Breast epithelium (tissue), 3 donors: ENCODE measurements at regions not wholly inside any gene's neighbourhood (a gene's known extent, or its start where the extent isn't known, plus 50 kb on each side); places are given as distances from the start of the nearest gene placed in this dataset.

Experiments
- CTCF ChIP-seq, 3 donors: fragments of 450-650 bp; IDR thresholded peaks; one replicate each; pipeline ENCODE4 v1.5.1; 2016 to 2017; ENCODE audit warnings: antibody characterized with exemption in 3 of 3, mild to moderate bottlenecking in 3 of 3, moderate library complexity in 3 of 3
- POLR2A ChIP-seq: fragments of 450-650 bp; IDR thresholded peaks from one replicate; pipeline ENCODE4 v1.6.1; 2016; ENCODE audit warnings: antibody characterized with exemption, mild to moderate bottlenecking, moderate library complexity

- TF ChIP-seq CTCF (IDR thresholded peaks at IDR 0.05) (no peak), POLR2A (no peak)
Measured at GRCh38 chr4:149108626-149109025, 666.4 kb upstream of the NR3C2 start.
